Transverse colon (tissue), 4 donors: ENCODE measurements at regions not wholly inside any gene's neighbourhood (a gene's known extent, or its start where the extent isn't known, plus 50 kb on each side); places are given as distances from the start of the nearest gene placed in this dataset.

Experiments used
- DNase-seq: peaks from one replicate; pipeline ENCODE4 v3.0.0-alpha.2; 2019
- H3K27ac ChIP-seq, 4 donors: fragments of 200-600 bp; sonication (generic); 2 replicates each; pipeline ENCODE4 v1.5.1; 2016 to 2018; ENCODE audit warnings: inconsistent platforms in 4 of 4
- H3K27me3 ChIP-seq: fragments of 200-600 bp; sonication (generic); 2 replicates; pipeline ENCODE4 v1.5.1; 2017; ENCODE audit warnings: inconsistent platforms
- H3K36me3 ChIP-seq, 4 donors: fragments of 200-600 bp; sonication (generic); 2 replicates each; pipeline ENCODE4 v1.5.1; 2017 to 2019; ENCODE audit warnings: inconsistent platforms in 4 of 4
- H3K4me1 ChIP-seq, 4 donors: fragments of 200-600 bp; sonication (generic); 2 replicates each; pipeline ENCODE4 v1.5.1; 2017 to 2020; ENCODE audit warnings: inconsistent platforms in 4 of 4
- H3K4me3 ChIP-seq, 4 donors: fragments of 200-600 bp; sonication (generic); 1 replicate in 1 of 4; 2 replicates in 3 of 4; pipeline versions ENCODE4 v1.5.1 to v1.6.1; 2017 to 2019; ENCODE audit warnings: inconsistent platforms in 4 of 4
- H3K9me3 ChIP-seq, 2 donors: fragments of 200-600 bp; sonication (generic); 2 replicates each; pipeline ENCODE4 v1.5.1; 2017 to 2019; ENCODE audit warnings: inconsistent platforms in 2 of 2
- CTCF ChIP-seq, 5 experiments: fragments of 200-600 bp in 3 of 5; fragments of 450-650 bp in 2 of 5; sonication (generic) in 3 of 5; IDR thresholded peaks; 1 replicate in 2 of 5; 2 replicates in 3 of 5; pipeline ENCODE4 v1.5.1; 2016 to 2017; ENCODE audit warnings: antibody characterized with exemption in 5 of 5, inconsistent platforms in 3 of 5, mild to moderate bottlenecking in 2 of 5, moderate library complexity in 1 of 5
- EP300 ChIP-seq: sonication (generic); formaldehyde crosslinking; IDR thresholded peaks from one replicate; pipeline ENCODE4 v1.6.1; 2017; ENCODE audit warnings: antibody characterized with exemption, low read depth
- POLR2A ChIP-seq: fragments of 450-650 bp; IDR thresholded peaks from one replicate; pipeline ENCODE4 v1.6.1; 2016; ENCODE audit warnings: antibody characterized with exemption, mild to moderate bottlenecking, moderate library complexity
- POLR2AphosphoS5 ChIP-seq, 3 donors: sonication (generic); formaldehyde crosslinking; IDR thresholded peaks; one replicate each; pipeline ENCODE4 v1.6.1; 2016; ENCODE audit warnings: antibody characterized with exemption in 3 of 3
- WGBS, 2 donors: methylation state at CpG; one replicate each; pipeline ENCODE4 v1.1.5; 2018; ENCODE audit warnings: low coverage in 1 of 2; 5-methylcytosine and 5-hydroxymethylcytosine counted together
- in situ Hi-C, 4 donors: fragments of 200-750 bp; cut with MboI; loops; one replicate each; pipeline versions ENCODE4 v1.15.0 to v1.15.1; 2017; ENCODE audit warnings: low sequenced_read_pairs in 3 of 4, low pct_ligation_motif_present in 1 of 4, low pct_unique_long_range_greater_than_20kb in 1 of 4
- intact Hi-C: fragments of 100-400 bp; cut with DNase I; formaldehyde crosslinking; loops from one replicate; pipeline ENCODE4 v1.15.1; 2023; ENCODE audit warnings: low total_unique reads

- 83 to 85% methylated on average over 1 to 3 of the region's 3 CpGs for WGBS, 2 donors
- in situ Hi-C loops: no loop called here
Measured at GRCh38 chr17:71208111-71208704, 912.6 kb upstream of the SOX9 start.

GRCh38 chr17:71213936-71214335, 906.9 kb upstream of the SOX9 start:
- no peak overlapping the region for H3K27ac ChIP-seq
- no peak for DNase-seq
- H3K27me3 ChIP-seq: no peaks in the 10 kb centered on the region
- no peak for TF ChIP-seq POLR2AphosphoS5 (IDR thresholded peaks at IDR 0.05)
- TF ChIP-seq POLR2A: no peak
- no peak for TF ChIP-seq EP300
- TF ChIP-seq CTCF (IDR thresholded peaks at IDR 0.05): no peak
- intact Hi-C loops (no loop called here), in situ Hi-C loops (no loop called here)
- H3K4me3 ChIP-seq: no peak overlapping the region
- WGBS, 2 donors: 97 to 100% methylated on average over 1 of the region's 1 CpG
- H3K4me1 ChIP-seq: no peaks in the 10 kb centered on the region
- no peaks in the 10 kb centered on the region for H3K36me3 ChIP-seq
- H3K9me3 ChIP-seq: peaks cover 3 to 5% of the 10 kb centered on the region in 2 donors

More at GRCh38 chr17:71208111-71208704, 912.6 kb upstream of the SOX9 start:
- H3K36me3 ChIP-seq: no peaks in the 10 kb centered on the region
- intact Hi-C loops: no loop called here
- no peak for TF ChIP-seq POLR2A
- TF ChIP-seq EP300: no peak
- no peak for TF ChIP-seq CTCF (IDR thresholded peaks at IDR 0.05)
- no peak for TF ChIP-seq POLR2AphosphoS5 (IDR thresholded peaks at IDR 0.05)
- H3K9me3 ChIP-seq: no peaks in the 10 kb centered on the region
- DNase-seq: no peak
- no peaks in the 10 kb centered on the region for H3K4me1 ChIP-seq
- no peaks in the 10 kb centered on the region for H3K27me3 ChIP-seq
- H3K27ac ChIP-seq: no peak overlapping the region
- H3K4me3 ChIP-seq: no peak overlapping the region

- 70 to 77% methylated on average over 2 of the region's 2 CpGs for WGBS, 2 donors
- in situ Hi-C loops: no loop called here
Measured at GRCh38 chr17:71217769-71218168, 903.1 kb upstream of the SOX9 start.

More at GRCh38 chr17:71217769-71218168, 903.1 kb upstream of the SOX9 start:
- TF ChIP-seq CTCF (IDR thresholded peaks at IDR 0.05) (no peak), POLR2AphosphoS5 (IDR thresholded peaks at IDR 0.05) (no peak), EP300 (no peak), POLR2A (no peak)
- Histone ChIP-seq H3K4me1 (no peaks in the 10 kb centered on the region), H3K27me3 (no peaks in the 10 kb centered on the region), H3K4me3 (no peak overlapping the region), H3K27ac (no peak overlapping the region), H3K36me3 (no peaks in the 10 kb centered on the region), H3K9me3 (peaks cover 3 to 5% of the 10 kb centered on the region in 2 donors)
- no peak for DNase-seq
- intact Hi-C loops: no loop called here
